T-cell (primary cell): ENCODE measurements at regions not wholly inside any gene's neighbourhood (a gene's known extent, or its start where the extent isn't known, plus 50 kb on each side); places are given as distances from the start of the nearest gene placed in this dataset.

ENCODE experiments used
- ATAC-seq, 4 experiments: fragments of 200-7000 bp in 3 of 4; fragments of 150-1000 bp in 1 of 4; cut with Tn5 transposase; replicated peaks in 1 of 4; 1 replicate in 3 of 4; 2 replicates in 1 of 4; pipeline ENCODE4 v1.10.0; 2021; ENCODE audit warnings: moderate library complexity in 3 of 4, mild to moderate bottlenecking in 2 of 4, moderate number of reproducible peaks in 1 of 4
- CTCF ChIA-PET, 2 donors: fragments of 300-600 bp; sonication (Branson Sonifier 250); formaldehyde crosslinking; loops; one replicate each; lab custom pipeline; 2022; ENCODE audit warnings: antibody characterized with exemption in 2 of 2; lab: Charles Lee
- POLR2A ChIA-PET, 2 donors: fragments of 300-600 bp; sonication (Branson Sonifier 250); formaldehyde crosslinking; loops; one replicate each; lab custom pipeline; 2022; ENCODE audit warnings: antibody characterized with exemption in 2 of 2; lab: Charles Lee
- DNase-seq, 35 experiments: peaks; one replicate each; pipeline versions ENCODE4 v3.0.0 to v3.0.0-alpha.2; 2013 to 2023
- H3K27ac ChIP-seq: one replicate; pipeline ENCODE4 v1.5.1; 2013; ENCODE audit warnings: low read length
- H3K27me3 ChIP-seq, 2 experiments: replicated peaks in 1 of 2; 1 replicate in 1 of 2; 2 replicates in 1 of 2; pipeline versions ENCODE4 v1.6.1 to v1.7.0; 2013; ENCODE audit warnings: low read length in 1 of 2, mixed read lengths in 1 of 2; ENCODE audit not compliant: control insufficient read depth in 2 of 2, insufficient read depth in 2 of 2; ENCODE audit errors: extremely low read depth in 1 of 2
- H3K36me3 ChIP-seq, 2 donors: 1 replicate in 1 of 2; 2 replicates in 1 of 2; pipeline versions ENCODE4 v1.6.1 to v1.7.0; 2013; ENCODE audit warnings: low read length in 1 of 2; ENCODE audit not compliant: control insufficient read depth in 2 of 2, insufficient read depth in 1 of 2; ENCODE audit errors: extremely low read depth in 1 of 2
- H3K4me1 ChIP-seq, 2 experiments: 1 replicate in 1 of 2; 2 replicates in 1 of 2; pipeline versions ENCODE4 v1.6.1 to v1.7.0; 2013; ENCODE audit warnings: low read length in 2 of 2, mixed read lengths in 1 of 2; ENCODE audit not compliant: insufficient read depth in 2 of 2, control insufficient read depth in 1 of 2; ENCODE audit errors: extremely low read depth in 1 of 2
- H3K4me3 ChIP-seq, 2 donors: 1 replicate in 1 of 2; 2 replicates in 1 of 2; pipeline versions ENCODE4 v1.5.1 to v1.7.0; 2013; ENCODE audit warnings: mild to moderate bottlenecking in 2 of 2, low read length in 1 of 2, moderate library complexity in 1 of 2; ENCODE audit not compliant: control insufficient read depth in 1 of 2; ENCODE audit errors: extremely low read depth in 1 of 2
- H3K9me3 ChIP-seq: 2 replicates; pipeline ENCODE4 v1.7.0; 2013
- H3K27ac Mint-ChIP-seq, 2 donors: one replicate each; pipeline ENCODE4 v1.8.0; 2020 to 2021; ENCODE audit warnings: mild to moderate bottlenecking in 2 of 2, mixed read lengths in 2 of 2
- H3K27me3 Mint-ChIP-seq, 2 donors: one replicate each; pipeline ENCODE4 v1.8.0; 2021 to 2022; ENCODE audit warnings: mixed read lengths in 2 of 2
- H3K36me3 Mint-ChIP-seq: one replicate; pipeline ENCODE4 v1.8.0; 2021; ENCODE audit warnings: mixed read lengths
- H3K4me1 Mint-ChIP-seq, 3 donors: one replicate each; pipeline ENCODE4 v1.8.0; 2020 to 2022; ENCODE audit warnings: mixed read lengths in 3 of 3, mild to moderate bottlenecking in 1 of 3
- H3K4me3 Mint-ChIP-seq, 3 donors: one replicate each; pipeline ENCODE4 v1.8.0; 2020 to 2022; ENCODE audit warnings: mild to moderate bottlenecking in 3 of 3, mixed read lengths in 3 of 3, moderate library complexity in 3 of 3
- H3K9me3 Mint-ChIP-seq, 3 donors: one replicate each; pipeline ENCODE4 v1.8.0; 2020 to 2022; ENCODE audit warnings: mixed read lengths in 3 of 3
- WGBS: methylation state at CpG from one replicate; pipeline ENCODE4 v1.1.5; 2013; ENCODE audit warnings: missing lambda C conversion rate; ENCODE audit not compliant: insufficient coverage; 5-methylcytosine and 5-hydroxymethylcytosine counted together

- no peaks in the 10 kb centered on the region for H3K9me3 ChIP-seq
- ChIA-PET POLR2A (no interaction called here), CTCF (no interaction called here)
- Mint-ChIP-seq H3K4me1 (no peaks in the 10 kb centered on the region), H3K27me3 (peaks cover 10 to 15% of the 10 kb centered on the region in 2 donors), H3K27ac (no peak overlapping the region), H3K4me3 (no peak overlapping the region), H3K9me3 (peaks cover 0 to 4% (median 0%) of the 10 kb centered on the region in 3 donors), H3K36me3 (peaks cover 3% of the 10 kb centered on the region)
- H3K27ac ChIP-seq, result no peak overlapping the region
- no peaks in the 10 kb centered on the region for H3K4me1 ChIP-seq
- ATAC-seq (no peak), DNase-seq (no peak)
- no peaks in the 10 kb centered on the region for H3K36me3 ChIP-seq
- no peak overlapping the region for H3K4me3 ChIP-seq
- WGBS, result 77% methylated on average over 23 of the region's 25 CpGs
- peaks cover 0 to 29% of the 10 kb centered on the region in 2 experiments for H3K27me3 ChIP-seq
Measured at GRCh38 chr9:134521817-134522501, 119.6 kb upstream of the COL5A1 start.

- no peak overlapping the region for H3K4me3 Mint-ChIP-seq
- ChIA-PET CTCF (no interaction called here), POLR2A (no interaction called here)
- H3K36me3 ChIP-seq, result no peaks in the 10 kb centered on the region
- no peaks in the 10 kb centered on the region for H3K4me1 ChIP-seq
- peaks cover 10 to 18% of the 10 kb centered on the region in 2 donors for H3K27me3 Mint-ChIP-seq
- H3K4me3 ChIP-seq, result no peak overlapping the region
- H3K27ac Mint-ChIP-seq, result no peak overlapping the region
- no peak for DNase-seq
- peaks cover 0 to 4% (median 0%) of the 10 kb centered on the region in 3 donors for H3K9me3 Mint-ChIP-seq
- no peak for ATAC-seq
- H3K27me3 ChIP-seq, result peaks cover 0 to 24% of the 10 kb centered on the region in 2 experiments
- H3K36me3 Mint-ChIP-seq, result peaks cover 3% of the 10 kb centered on the region
- no peaks in the 10 kb centered on the region for H3K9me3 ChIP-seq
- H3K27ac ChIP-seq, result no peak overlapping the region
- no peaks in the 10 kb centered on the region for H3K4me1 Mint-ChIP-seq
- WGBS, result 91% methylated on average over 6 of the region's 7 CpGs
Measured at GRCh38 chr9:134522502-134522848, 119.1 kb upstream of the COL5A1 start.

GRCh38 chr9:134522976-134523375, 118.6 kb upstream of the COL5A1 start:
- POLR2A ChIA-PET, result no interaction called here
- WGBS, result 79% methylated on average over 6 of the region's 11 CpGs
- Mint-ChIP-seq H3K9me3 (peaks cover 0 to 4% (median 0%) of the 10 kb centered on the region in 3 donors), H3K36me3 (peaks cover 3% of the 10 kb centered on the region), H3K27me3 (peaks cover 10 to 18% of the 10 kb centered on the region in 2 donors), H3K4me1 (no peaks in the 10 kb centered on the region), H3K27ac (no peak overlapping the region), H3K4me3 (no peak overlapping the region)
- no peaks in the 10 kb centered on the region for H3K36me3 ChIP-seq
- no peak for DNase-seq
- no peak for ATAC-seq
- CTCF ChIA-PET, result no interaction called here
- no peak overlapping the region for H3K4me3 ChIP-seq
- H3K9me3 ChIP-seq, result no peaks in the 10 kb centered on the region
- H3K27me3 ChIP-seq, result peaks cover 0 to 23% of the 10 kb centered on the region in 2 experiments
- no peaks in the 10 kb centered on the region for H3K4me1 ChIP-seq
- H3K27ac ChIP-seq, result no peak overlapping the region

- peaks cover 0 to 23% of the 10 kb centered on the region in 2 experiments for H3K27me3 ChIP-seq
- no peak overlapping the region for H3K27ac ChIP-seq
- H3K27ac Mint-ChIP-seq, result no peak overlapping the region
- ATAC-seq (no peak), DNase-seq (no peak)
- no peaks in the 10 kb centered on the region for H3K9me3 ChIP-seq
- CTCF ChIA-PET, result no interaction called here
- H3K9me3 Mint-ChIP-seq, result peaks cover 3 to 7% (median 5%) of the 10 kb centered on the region in 3 donors
- H3K27me3 Mint-ChIP-seq, result peaks cover 12 to 18% of the 10 kb centered on the region in 2 donors
- H3K4me3 ChIP-seq, result no peak overlapping the region
- H3K36me3 ChIP-seq, result no peaks in the 10 kb centered on the region
- H3K4me1 Mint-ChIP-seq, result no peaks in the 10 kb centered on the region
- 89% methylated on average over 24 of the region's 26 CpGs for WGBS
- H3K4me1 ChIP-seq, result no peaks in the 10 kb centered on the region
- H3K4me3 Mint-ChIP-seq, result no peak overlapping the region
- H3K36me3 Mint-ChIP-seq, result peaks cover 3% of the 10 kb centered on the region
- POLR2A ChIA-PET, result no interaction called here
Measured at GRCh38 chr9:134525070-134525815, 116.4 kb upstream of the COL5A1 start.

- DNase-seq, result no peak
Measured at GRCh38 chr9:134525841-134526583, 115.6 kb upstream of the COL5A1 start.

GRCh38 chr9:134526584-134527477, 114.8 kb upstream of the COL5A1 start:
- Histone ChIP-seq H3K27ac (no peak overlapping the region), H3K36me3 (no peaks in the 10 kb centered on the region), H3K4me1 (no peaks in the 10 kb centered on the region), H3K9me3 (no peaks in the 10 kb centered on the region), H3K27me3 (peaks cover 0 to 22% of the 10 kb centered on the region in 2 experiments), H3K4me3 (no peak overlapping the region)
- Mint-ChIP-seq H3K4me1 (no peaks in the 10 kb centered on the region), H3K27me3 (peaks cover 12 to 16% of the 10 kb centered on the region in 2 donors), H3K36me3 (no peaks in the 10 kb centered on the region), H3K27ac (no peak overlapping the region), H3K9me3 (peaks cover 3 to 12% (median 11%) of the 10 kb centered on the region in 3 donors), H3K4me3 (no peak overlapping the region)
- no peak for ATAC-seq
- no peak for DNase-seq
- 81% methylated on average over 11 of the region's 19 CpGs for WGBS
- ChIA-PET CTCF (no interaction called here), POLR2A (no interaction called here)

More at GRCh38 chr9:134525841-134526583, 115.6 kb upstream of the COL5A1 start:
- H3K9me3 Mint-ChIP-seq, result peaks cover 3 to 12% (median 11%) of the 10 kb centered on the region in 3 donors
- peaks cover 2% of the 10 kb centered on the region for H3K36me3 Mint-ChIP-seq
- no peaks in the 10 kb centered on the region for H3K4me1 Mint-ChIP-seq
- 84% methylated on average over 26 of the region's 26 CpGs for WGBS
- Histone ChIP-seq H3K27me3 (peaks cover 0 to 23% of the 10 kb centered on the region in 2 experiments), H3K36me3 (no peaks in the 10 kb centered on the region), H3K27ac (no peak overlapping the region), H3K4me1 (no peaks in the 10 kb centered on the region), H3K4me3 (no peak overlapping the region), H3K9me3 (no peaks in the 10 kb centered on the region)
- no peak overlapping the region for H3K27ac Mint-ChIP-seq
- H3K27me3 Mint-ChIP-seq, result peaks cover 12 to 18% of the 10 kb centered on the region in 2 donors
- POLR2A ChIA-PET, result no interaction called here
- no peak overlapping the region for H3K4me3 Mint-ChIP-seq
- CTCF ChIA-PET, result no interaction called here
- no peak for ATAC-seq
